Astrocyte of the spinal cord (primary cell): ENCODE measurements at regions not wholly inside any gene's neighbourhood (a gene's known extent, or its start where the extent isn't known, plus 50 kb on each side); places are given as distances from the start of the nearest gene placed in this dataset.

Experiments used
- DNase-seq: peaks from one replicate; pipeline ENCODE4 v3.0.0; 2011; ENCODE audit warnings: low read depth, low spot score
- H3K4me3 ChIP-seq: 2 replicates; pipeline ENCODE4 v1.5.1; 2011; ENCODE audit warnings: low read depth, mild to moderate bottlenecking, low read length, moderate library complexity
- in situ Hi-C: cut with HindIII; loops from 2 replicates; pipeline ENCODE4 v1.10.0; 2017; ENCODE audit warnings: low sequenced_read_pairs
- TF ChIP-seq, protein P1 (sequence below): IDR thresholded peaks from 2 replicates; pipeline ENCODE4 v1.5.1; 2012; ENCODE audit warnings: low read depth, mild to moderate bottlenecking, low read length, inconsistent platforms

DNA sequence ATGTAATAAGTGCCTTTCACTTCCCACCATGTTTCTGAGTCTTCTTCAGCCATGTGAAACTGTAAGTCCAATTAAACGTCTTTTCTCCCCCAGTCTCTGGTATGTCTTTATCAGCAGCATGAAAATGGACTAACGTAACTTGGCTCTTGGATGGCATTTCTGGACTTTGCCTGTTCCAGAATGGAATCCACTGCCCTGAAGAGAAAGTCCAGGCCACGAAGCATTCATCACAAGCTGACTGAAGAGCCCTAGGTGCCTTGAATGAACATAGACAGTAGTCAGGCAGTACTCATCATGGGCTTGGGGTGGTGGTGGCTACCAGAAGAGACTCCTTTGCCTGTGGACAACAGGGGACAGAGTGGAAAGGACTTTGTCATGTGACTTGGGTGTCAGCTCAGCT is 1505.0 kb downstream of the SI start:
- no peak overlapping the region for H3K4me3 ChIP-seq
- TF ChIP-seq, protein P1, sequence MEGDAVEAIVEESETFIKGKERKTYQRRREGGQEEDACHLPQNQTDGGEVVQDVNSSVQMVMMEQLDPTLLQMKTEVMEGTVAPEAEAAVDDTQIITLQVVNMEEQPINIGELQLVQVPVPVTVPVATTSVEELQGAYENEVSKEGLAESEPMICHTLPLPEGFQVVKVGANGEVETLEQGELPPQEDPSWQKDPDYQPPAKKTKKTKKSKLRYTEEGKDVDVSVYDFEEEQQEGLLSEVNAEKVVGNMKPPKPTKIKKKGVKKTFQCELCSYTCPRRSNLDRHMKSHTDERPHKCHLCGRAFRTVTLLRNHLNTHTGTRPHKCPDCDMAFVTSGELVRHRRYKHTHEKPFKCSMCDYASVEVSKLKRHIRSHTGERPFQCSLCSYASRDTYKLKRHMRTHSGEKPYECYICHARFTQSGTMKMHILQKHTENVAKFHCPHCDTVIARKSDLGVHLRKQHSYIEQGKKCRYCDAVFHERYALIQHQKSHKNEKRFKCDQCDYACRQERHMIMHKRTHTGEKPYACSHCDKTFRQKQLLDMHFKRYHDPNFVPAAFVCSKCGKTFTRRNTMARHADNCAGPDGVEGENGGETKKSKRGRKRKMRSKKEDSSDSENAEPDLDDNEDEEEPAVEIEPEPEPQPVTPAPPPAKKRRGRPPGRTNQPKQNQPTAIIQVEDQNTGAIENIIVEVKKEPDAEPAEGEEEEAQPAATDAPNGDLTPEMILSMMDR = no peak

DNA sequence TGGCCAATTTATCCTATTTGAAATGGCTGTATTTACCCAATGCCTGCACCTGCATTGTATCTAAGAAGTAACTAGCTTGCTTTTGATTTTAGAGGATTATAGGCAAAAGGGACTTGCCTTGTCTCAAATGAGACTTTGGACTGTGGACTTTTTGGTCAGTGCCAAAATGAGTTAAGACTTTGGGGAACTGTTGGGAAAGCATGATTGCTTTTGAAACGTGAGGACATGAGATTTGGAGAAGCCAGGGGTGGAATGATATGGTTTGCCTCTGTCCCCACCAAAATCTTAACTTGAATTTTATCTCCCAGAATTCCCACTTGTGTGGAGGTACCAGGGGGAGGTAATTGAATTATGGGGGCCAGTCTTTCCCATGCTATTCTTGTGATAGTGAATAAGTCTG is 1505.4 kb downstream of the SI start:
- DNase-seq = no peak
- in situ Hi-C loops = no loop called here
- H3K4me3 ChIP-seq = no peak overlapping the region
- TF ChIP-seq, protein P1 = no peak

More for the DNA sequence above, 1505.0 kb downstream of the SI start:
- no peak for DNase-seq
- in situ Hi-C loops = no loop called here

DNA sequence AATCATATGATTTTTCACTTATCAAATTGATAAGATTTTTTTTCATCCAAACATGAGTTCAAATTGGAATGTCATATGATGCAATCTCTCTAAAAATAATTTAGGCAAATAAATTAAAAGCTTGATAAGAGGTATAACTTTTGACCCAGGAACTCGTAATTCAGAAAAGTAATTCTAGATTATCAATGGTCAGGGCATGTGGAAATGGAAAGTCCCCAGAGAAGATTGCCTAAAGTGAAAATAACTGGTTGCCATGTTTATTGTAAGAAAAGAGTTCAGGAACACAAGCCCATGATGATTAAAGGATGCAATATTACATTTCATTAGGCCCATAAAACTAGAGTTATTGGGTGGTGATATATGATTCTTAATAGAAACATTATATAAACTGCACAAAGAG is 1514.8 kb downstream of the SI start:
- no peak overlapping the region for H3K4me3 ChIP-seq
- in situ Hi-C loops = no loop called here
- DNase-seq = no peak
- TF ChIP-seq, protein P1 = no peak

DNA sequence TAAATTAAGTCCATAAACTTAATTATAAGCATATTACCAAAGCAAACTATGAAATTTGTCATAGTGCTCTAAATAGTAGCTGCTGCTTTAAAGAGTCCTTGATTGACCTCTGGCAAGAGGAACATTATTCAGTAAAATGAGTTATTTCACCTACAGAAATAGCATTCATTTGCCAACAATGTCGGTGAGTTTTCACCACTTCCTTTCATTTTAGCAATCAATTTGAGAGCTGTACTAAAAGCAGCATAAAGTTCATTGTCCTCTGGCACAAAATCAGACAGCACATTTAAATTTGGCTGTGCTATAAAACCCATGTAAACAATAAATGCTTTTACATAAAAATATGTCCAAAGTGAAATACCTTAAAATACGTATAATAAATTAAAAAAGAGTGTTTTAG is 1515.7 kb downstream of the SI start:
- in situ Hi-C loops = no loop called here
- H3K4me3 ChIP-seq = no peak overlapping the region
- TF ChIP-seq, protein P1 = no peak
- no peak for DNase-seq

DNA sequence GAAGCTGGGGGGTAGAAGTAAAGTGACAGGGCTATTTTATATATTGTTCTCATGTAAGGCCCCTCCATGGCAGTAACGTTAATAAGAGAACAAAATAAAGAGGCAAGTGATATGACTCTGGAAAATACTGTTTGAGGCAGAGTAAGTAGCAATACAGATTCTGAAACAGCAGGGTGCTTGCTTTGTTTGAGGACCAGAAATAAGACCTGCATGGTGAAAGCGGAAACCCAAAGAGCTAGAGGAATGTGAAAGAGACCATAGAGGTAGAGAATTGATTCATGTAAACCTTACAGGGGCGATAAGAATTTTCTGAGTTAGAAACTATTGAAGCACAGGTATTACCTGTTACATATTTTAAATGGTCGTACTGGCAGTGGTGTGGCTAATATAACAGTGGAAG is 1517.1 kb downstream of the SI start:
- TF ChIP-seq, protein P1 = no peak
- in situ Hi-C loops = no loop called here
- no peak overlapping the region for H3K4me3 ChIP-seq
- no peak for DNase-seq

DNA sequence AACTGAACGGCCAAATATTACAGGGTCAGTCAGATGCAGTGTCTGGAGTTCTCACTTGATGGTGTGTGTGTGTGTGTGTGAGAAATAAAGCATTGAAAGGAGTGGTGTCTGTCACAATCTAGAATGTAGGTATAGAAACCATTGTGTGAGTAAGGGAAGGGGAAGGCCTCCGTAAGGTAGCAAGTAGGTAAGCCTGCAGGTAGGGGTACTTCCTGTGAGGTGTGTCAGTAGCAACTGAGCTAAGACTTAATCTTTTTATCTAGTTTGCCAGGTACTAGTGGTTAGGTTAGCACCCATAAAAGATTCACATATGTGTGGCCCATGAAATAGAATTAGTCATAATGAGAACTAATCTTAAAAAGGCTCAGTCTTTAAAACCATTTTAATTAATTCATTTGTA is 1517.8 kb downstream of the SI start:
- TF ChIP-seq, protein P1 = no peak
- no peak for DNase-seq
- H3K4me3 ChIP-seq = no peak overlapping the region
- in situ Hi-C loops = no loop called here
